Panc1 (cell line): ENCODE measurements at regions not wholly inside any gene's neighbourhood (a gene's known extent, or its start where the extent isn't known, plus 50 kb on each side); places are given as distances from the start of the nearest gene placed in this dataset.

Source experiments
- ATAC-seq: fragments of 200-7000 bp; cut with Tn5 transposase; 2 replicates; pipeline ENCODE4 v1.9.1; 2020; ENCODE audit warnings: mild to moderate bottlenecking, moderate library complexity
- BruUV-seq: library from RNA; stranded (reverse); fragments of 400-500 nt; replicated peaks from 2 replicates; lab custom pipeline; 2021; lab: Mats Ljungman, UMichigan
- CTCF ChIA-PET: fragments of 300-600 bp; sonication (Branson Sonifier 250); formaldehyde crosslinking; loops from one replicate; lab custom pipeline; 2022; ENCODE audit warnings: antibody characterized with exemption; lab: Charles Lee
- POLR2A ChIA-PET: fragments of 300-600 bp; sonication (Branson Sonifier 250); formaldehyde crosslinking; loops from one replicate; lab custom pipeline; 2022; ENCODE audit warnings: antibody characterized with exemption; lab: Charles Lee
- DNase-seq: peaks from one replicate; pipeline ENCODE4 v3.0.0-alpha.2; 2010; ENCODE audit warnings: low read depth, low spot score
- H3K27ac ChIP-seq: 2 replicates; pipeline ENCODE4 v1.5.1; 2011; ENCODE audit warnings: mild to moderate bottlenecking, low read length, inconsistent platforms
- H3K27me3 ChIP-seq: fragments of 200-500 bp; sonication (Bioruptor generic); 2 replicates; pipeline ENCODE4 v1.6.0; 2014; ENCODE audit warnings: low read length, inconsistent platforms; ENCODE audit not compliant: control insufficient read depth, insufficient read depth
- H3K36me3 ChIP-seq: fragments of 200-500 bp; sonication (Bioruptor generic); 2 replicates; pipeline ENCODE4 v1.5.1; 2014; ENCODE audit warnings: inconsistent platforms, mild to moderate bottlenecking, low read length, moderate library complexity; ENCODE audit not compliant: control insufficient read depth, insufficient read depth
- H3K4me1 ChIP-seq: 2 replicates; pipeline ENCODE4 v1.5.1; 2011; ENCODE audit warnings: inconsistent platforms, mild to moderate bottlenecking, low read length, moderate library complexity; ENCODE audit not compliant: control insufficient read depth, insufficient read depth
- H3K4me3 ChIP-seq, 2 experiments: 2 replicates each; pipeline ENCODE4 v1.5.1; 2011 to 2012; ENCODE audit warnings: low read depth in 2 of 2, low read length in 2 of 2, mild to moderate bottlenecking in 2 of 2, inconsistent platforms in 1 of 2, moderate library complexity in 1 of 2
- H3K9me3 ChIP-seq: fragments of 200-500 bp; sonication (Bioruptor generic); 2 replicates; pipeline ENCODE4 v1.5.1; 2014; ENCODE audit warnings: low read depth, mild to moderate bottlenecking, inconsistent platforms, low read length, moderate library complexity; ENCODE audit not compliant: control insufficient read depth, insufficient read depth
- POLR2AphosphoS5 ChIP-seq: IDR thresholded peaks from 2 replicates; pipeline ENCODE4 v1.6.1; 2012; ENCODE audit warnings: mild to moderate bottlenecking, low read depth, low read length, moderate library complexity
- REST ChIP-seq, 2 experiments: IDR thresholded peaks; 2 replicates each; pipeline ENCODE4 v1.6.1; 2011 to 2012; ENCODE audit warnings: low read depth in 2 of 2, control low read depth in 1 of 2, low read length in 1 of 2, mild to moderate bottlenecking in 1 of 2, moderate library complexity in 1 of 2; ENCODE audit not compliant: insufficient read depth in 1 of 2
- SIN3A ChIP-seq: IDR thresholded peaks from 2 replicates; pipeline ENCODE4 v1.6.1; 2012; ENCODE audit warnings: low read depth, mild to moderate bottlenecking, low read length, moderate library complexity, borderline replicate concordance; ENCODE audit not compliant: insufficient read depth
- TCF7L2 ChIP-seq: IDR thresholded peaks from 2 replicates; pipeline ENCODE4 v1.6.1; 2011; ENCODE audit warnings: mild to moderate bottlenecking, low read depth, low read length, inconsistent platforms
- in situ Hi-C: cut with HindIII; loops from 2 replicates; pipeline ENCODE4 v1.10.0; 2016; ENCODE audit warnings: low sequenced_read_pairs, low pct_unique_long_range_greater_than_20kb
- intact Hi-C: fragments of 100-400 bp; cut with micrococcal nuclease; formaldehyde crosslinking; loops from one replicate; pipeline ENCODE4 v1.10.0; 2022; ENCODE audit not compliant: unreplicated experiment
- TF ChIP-seq, protein P1 (sequence below): fragments of 450-650 bp; IDR thresholded peaks from 2 replicates; pipeline ENCODE4 v1.5.1; 2017; ENCODE audit warnings: mild to moderate bottlenecking

GRCh38 chr1:30471307-30471706, 252.1 kb downstream of the MATN1 start:
- ChIA-PET CTCF (no interaction called here), POLR2A (interaction anchor here (0.5 kb wide), 1 partner anchor 414 kb away, joined by 4 read pairs; no protein-coding TSS in a partner anchor)
- no TSS peak for BruUV-seq
- Histone ChIP-seq H3K4me1 (no peaks in the 10 kb centered on the region), H3K27ac (no peak overlapping the region), H3K4me3 (no peak overlapping the region), H3K27me3 (no peaks in the 10 kb centered on the region; the same call in none of the 2 replicates), H3K9me3 (no peaks in the 10 kb centered on the region), H3K36me3 (no peaks in the 10 kb centered on the region)
- no peak for DNase-seq
- intact Hi-C loops (no loop called here), in situ Hi-C loops (no loop called here)
- TF ChIP-seq POLR2AphosphoS5 = no peak
- TF ChIP-seq, protein P1, sequence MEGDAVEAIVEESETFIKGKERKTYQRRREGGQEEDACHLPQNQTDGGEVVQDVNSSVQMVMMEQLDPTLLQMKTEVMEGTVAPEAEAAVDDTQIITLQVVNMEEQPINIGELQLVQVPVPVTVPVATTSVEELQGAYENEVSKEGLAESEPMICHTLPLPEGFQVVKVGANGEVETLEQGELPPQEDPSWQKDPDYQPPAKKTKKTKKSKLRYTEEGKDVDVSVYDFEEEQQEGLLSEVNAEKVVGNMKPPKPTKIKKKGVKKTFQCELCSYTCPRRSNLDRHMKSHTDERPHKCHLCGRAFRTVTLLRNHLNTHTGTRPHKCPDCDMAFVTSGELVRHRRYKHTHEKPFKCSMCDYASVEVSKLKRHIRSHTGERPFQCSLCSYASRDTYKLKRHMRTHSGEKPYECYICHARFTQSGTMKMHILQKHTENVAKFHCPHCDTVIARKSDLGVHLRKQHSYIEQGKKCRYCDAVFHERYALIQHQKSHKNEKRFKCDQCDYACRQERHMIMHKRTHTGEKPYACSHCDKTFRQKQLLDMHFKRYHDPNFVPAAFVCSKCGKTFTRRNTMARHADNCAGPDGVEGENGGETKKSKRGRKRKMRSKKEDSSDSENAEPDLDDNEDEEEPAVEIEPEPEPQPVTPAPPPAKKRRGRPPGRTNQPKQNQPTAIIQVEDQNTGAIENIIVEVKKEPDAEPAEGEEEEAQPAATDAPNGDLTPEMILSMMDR = no peak
- TF ChIP-seq REST (IDR thresholded peaks at IDR 0.05; ENCODE audit: insufficient read depth in 1 of 2, low read depth in 2 of 2, low read length in 1 of 2) = no peak
- TF ChIP-seq SIN3A = no peak
- no peak for TF ChIP-seq TCF7L2
- ATAC-seq = no peak

DNA sequence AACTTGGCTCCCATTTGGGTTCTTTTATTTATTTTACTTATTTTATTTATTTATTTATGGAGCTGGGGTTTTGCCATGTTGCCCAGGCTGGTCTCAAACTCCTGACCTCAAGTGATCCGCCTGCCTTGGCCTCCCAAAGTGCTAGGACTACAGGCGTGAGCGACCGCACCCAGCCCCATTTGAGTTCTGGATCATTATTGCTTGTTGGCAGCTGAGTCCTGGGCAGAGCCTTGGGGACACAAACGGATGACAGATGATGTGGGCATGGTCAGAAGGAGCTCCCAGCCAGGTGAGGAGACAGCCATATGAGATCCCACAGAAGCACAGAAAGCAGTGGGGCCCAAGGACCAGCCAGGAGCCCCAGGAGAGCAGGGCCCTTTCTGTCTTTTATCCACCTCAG, 254.0 kb downstream of the MATN1 start:
- POLR2A ChIA-PET = interaction anchor here (0.7 kb wide), 1 partner anchor 125 kb away, joined by 3 read pairs; no protein-coding TSS in a partner anchor
- intact Hi-C loops = no loop called here

More for the DNA sequence above, 254.0 kb downstream of the MATN1 start:
- no peaks in the 10 kb centered on the region for H3K9me3 ChIP-seq
- no peak overlapping the region for H3K27ac ChIP-seq
- no TSS peak for BruUV-seq
- TF ChIP-seq TCF7L2 (no peak), REST (IDR thresholded peaks at IDR 0.05; ENCODE audit: insufficient read depth in 1 of 2, low read depth in 2 of 2, low read length in 1 of 2) (no peak), POLR2AphosphoS5 (no peak), SIN3A (no peak)
- TF ChIP-seq, protein P1 = no peak
- in situ Hi-C loops = no loop called here
- no peak for ATAC-seq
- no peaks in the 10 kb centered on the region; the same call in 1 of the 2 replicates for H3K27me3 ChIP-seq
- H3K4me3 ChIP-seq = no peak overlapping the region
- no peak for DNase-seq
- CTCF ChIA-PET = no interaction called here
- no peaks in the 10 kb centered on the region for H3K36me3 ChIP-seq
- H3K4me1 ChIP-seq = no peaks in the 10 kb centered on the region
